AG10803 (cell line): ENCODE measurements at regions not wholly inside any gene's neighbourhood (a gene's known extent, or its start where the extent isn't known, plus 50 kb on each side); places are given as distances from the start of the nearest gene placed in this dataset.

Source experiments
- DNase-seq: peaks from one replicate; pipeline ENCODE4 v3.0.0; 2010; ENCODE audit warnings: low read depth
- H3K4me3 ChIP-seq: 2 replicates; pipeline ENCODE4 v1.5.1; 2011; ENCODE audit warnings: mild to moderate bottlenecking, low read length, control low read depth
- CTCF ChIP-seq: conservative IDR thresholded peaks from 2 replicates; pipeline ENCODE4 v1.5.1; 2011; ENCODE audit warnings: mild to moderate bottlenecking, low read length, control low read depth, inconsistent platforms

GRCh38 chr11:97454988-97455387, 1065.2 kb downstream of the JRKL start:
- no peak for TF ChIP-seq CTCF
- DNase-seq, result no peak
- H3K4me3 ChIP-seq, result no peak overlapping the region

- no peak for DNase-seq
- no peak overlapping the region for H3K4me3 ChIP-seq
- TF ChIP-seq CTCF, result no peak
Measured at GRCh38 chr11:97460091-97460490, 1070.3 kb downstream of the JRKL start.

- TF ChIP-seq CTCF, result no peak
- H3K4me3 ChIP-seq, result no peak overlapping the region
- DNase-seq, result no peak
Measured at GRCh38 chr11:97461044-97461880, 1071.4 kb downstream of the JRKL start.

- no peak for DNase-seq
- no peak for TF ChIP-seq CTCF
- H3K4me3 ChIP-seq, result no peak overlapping the region
Measured at GRCh38 chr11:97461934-97462333, 1072.1 kb downstream of the JRKL start.

- TF ChIP-seq CTCF, result no peak
- no peak overlapping the region for H3K4me3 ChIP-seq
- no peak for DNase-seq
Measured at GRCh38 chr11:97463891-97464290, 1074.1 kb downstream of the JRKL start.

GRCh38 chr11:97471480-97471879, 1081.7 kb downstream of the JRKL start:
- TF ChIP-seq CTCF, result no peak
- no peak overlapping the region for H3K4me3 ChIP-seq
- DNase-seq, result no peak

- TF ChIP-seq CTCF, result no peak
- H3K4me3 ChIP-seq, result no peak overlapping the region
- DNase-seq, result no peak
Measured at GRCh38 chr11:97487387-97487786, 1097.6 kb downstream of the JRKL start.
